ENCODE measurements at regions not wholly inside any gene's neighbourhood (a gene's known extent, or its start where the extent isn't known, plus 50 kb on each side); places are given as distances from the start of the nearest gene placed in this dataset.
A peak's percentile ranks its signal among the peaks of the same experiment; 100 is the strongest.

- Histone ChIP-seq H3K4me3 (no peak overlapping the region), H3K36me3 (no peaks in the 10 kb centered on the region), H3K4me1 (no peaks in the 10 kb centered on the region), H3K27ac (no peak overlapping the region), H3K9me3 (no peaks in the 10 kb centered on the region), H3K27me3 (peaks cover 0 to 4% (median 0%) of the 10 kb centered on the region in 9 donors)
- WGBS, 4 donors = 64 to 72% (median 67%) methylated on average over 5 of the region's 5 CpGs
- no peak for TF ChIP-seq POLR2A (IDR thresholded peaks at IDR 0.05)
- TF ChIP-seq CTCF (IDR thresholded peaks at IDR 0.05) = no peak
- DNase-seq (no peak), ATAC-seq (no peak)
- intact Hi-C loops (cut with DNase I) = loop anchor here in 5 of 10 donors (5.0 to 10.0 kb wide), 7 partner anchors 76 to 836 kb away; partner anchors contain the start of genes BET1 (in 1 of the 5) and GNGT1 (in 1 of the 5)
Measured at GRCh38 chr7:94080551-94080950, 76.4 kb upstream of the BET1 start.

GRCh38 chr7:94082126-94082525, 78.0 kb upstream of the BET1 start:
- no peak for ATAC-seq
- Histone ChIP-seq H3K4me1 (no peaks in the 10 kb centered on the region), H3K36me3 (no peaks in the 10 kb centered on the region), H3K4me3 (no peak overlapping the region), H3K27me3 (peaks cover 0 to 4% (median 0%) of the 10 kb centered on the region in 9 donors), H3K27ac (no peak overlapping the region), H3K9me3 (no peaks in the 10 kb centered on the region)
- intact Hi-C loops (cut with DNase I) = loop anchor here in 5 of 10 donors (5.0 to 10.0 kb wide), 7 partner anchors 77 to 837 kb away; partner anchors contain the start of genes BET1 (in 1 of the 5) and GNGT1 (in 1 of the 5)
- DNase-seq = no peak
- TF ChIP-seq CTCF (IDR thresholded peaks at IDR 0.05) (no peak), POLR2A (IDR thresholded peaks at IDR 0.05) (no peak)

GRCh38 chr7:94087664-94088352, 83.7 kb upstream of the BET1 start:
- TF ChIP-seq POLR2A (IDR thresholded peaks at IDR 0.05) = no peak
- TF ChIP-seq CTCF (IDR thresholded peaks at IDR 0.05) = peak; percentile 63 to 87 (median 78)

GRCh38 chr7:94088560-94088959, 84.4 kb upstream of the BET1 start:
- no peaks in the 10 kb centered on the region for H3K36me3 ChIP-seq
- H3K27me3 ChIP-seq = peaks cover 0 to 5% (median 0%) of the 10 kb centered on the region in 9 donors
- H3K4me3 ChIP-seq = no peak overlapping the region
- H3K4me1 ChIP-seq = peaks cover 0 to 10% (median 0%) of the 10 kb centered on the region in 12 donors
- ATAC-seq = no peak
- no peak overlapping the region for H3K27ac ChIP-seq
- no peak for DNase-seq
- intact Hi-C loops (cut with DNase I) = loop anchor here in 9 of 10 donors (2.0 to 10.0 kb wide), 13 partner anchors 84 to 844 kb away; partner anchors contain the start of genes BET1 (in 2 of the 9) and GNGT1 (in 1 of the 9)
- no peak for TF ChIP-seq CTCF (IDR thresholded peaks at IDR 0.05)
- no peak for TF ChIP-seq POLR2A (IDR thresholded peaks at IDR 0.05)
- H3K9me3 ChIP-seq = no peaks in the 10 kb centered on the region

More at GRCh38 chr7:94087664-94088352, 83.7 kb upstream of the BET1 start:
- no peaks in the 10 kb centered on the region for H3K36me3 ChIP-seq
- H3K9me3 ChIP-seq = no peaks in the 10 kb centered on the region
- intact Hi-C loops (cut with DNase I) = loop anchor here in 9 of 10 donors (2.0 to 10.0 kb wide), 13 partner anchors 83 to 843 kb away; partner anchors contain the start of genes BET1 (in 2 of the 9) and GNGT1 (in 1 of the 9)
- peaks cover 0 to 10% (median 0%) of the 10 kb centered on the region in 12 donors for H3K4me1 ChIP-seq
- peak in 2 of 5 donors; percentile 29 to 32 for DNase-seq
- 15 to 21% (median 18%) methylated on average over 6 of the region's 6 CpGs for WGBS, 4 donors
- no peak overlapping the region for H3K27ac ChIP-seq
- peak; percentile 47 to 76 (median 67) for ATAC-seq
- peaks cover 0 to 5% (median 0%) of the 10 kb centered on the region in 9 donors for H3K27me3 ChIP-seq
- peak overlapping the region in 9 of 12 donors; percentile 15 to 47 (median 22) for H3K4me3 ChIP-seq
